Thymus (tissue), 11 donors: ENCODE measurements at regions not wholly inside any gene's neighbourhood (a gene's known extent, or its start where the extent isn't known, plus 50 kb on each side); places are given as distances from the start of the nearest gene placed in this dataset.

Source experiments
- DNase-seq, 9 donors: peaks; one replicate each; pipeline ENCODE4 v3.0.0-alpha.2; 2013; ENCODE audit warnings: low spot score in 9 of 9, low read depth in 6 of 9, missing footprints in 1 of 9
- H3K27ac ChIP-seq, 2 donors: one replicate each; pipeline ENCODE4 v1.5.1; 2013; ENCODE audit warnings: control low read depth in 1 of 2, low read depth in 1 of 2, low read length in 1 of 2, mild to moderate bottlenecking in 1 of 2, moderate library complexity in 1 of 2
- H3K27me3 ChIP-seq, 2 donors: one replicate each; pipeline ENCODE4 v1.5.1; 2013; ENCODE audit warnings: low read length in 1 of 2; ENCODE audit not compliant: control insufficient read depth in 2 of 2, insufficient read depth in 1 of 2
- H3K36me3 ChIP-seq, 2 donors: one replicate each; pipeline ENCODE4 v1.5.1; 2013; ENCODE audit warnings: low read length in 1 of 2, mild to moderate bottlenecking in 1 of 2, moderate library complexity in 1 of 2; ENCODE audit not compliant: control insufficient read depth in 2 of 2, insufficient read depth in 2 of 2
- H3K4me1 ChIP-seq, 2 donors: one replicate each; pipeline ENCODE4 v1.5.1; 2013; ENCODE audit warnings: low read length in 2 of 2; ENCODE audit not compliant: control insufficient read depth in 2 of 2, insufficient read depth in 2 of 2
- H3K4me3 ChIP-seq, 2 donors: one replicate each; pipeline ENCODE4 v1.5.1; 2013; ENCODE audit warnings: low read length in 2 of 2, control low read depth in 1 of 2, mild to moderate bottlenecking in 1 of 2
- H3K9me3 ChIP-seq, 2 donors: one replicate each; pipeline ENCODE4 v1.5.1; 2013; ENCODE audit warnings: low read length in 1 of 2, mild to moderate bottlenecking in 1 of 2; ENCODE audit not compliant: control insufficient read depth in 2 of 2, insufficient read depth in 1 of 2
- WGBS: extraction: QIAGEN DNeasy Blood & Tissue Kit; methylation state at CpG from one replicate; pipeline ENCODE4 v1.1.7; 2013; 5-methylcytosine and 5-hydroxymethylcytosine counted together
- donor health status: healthy.

DNA sequence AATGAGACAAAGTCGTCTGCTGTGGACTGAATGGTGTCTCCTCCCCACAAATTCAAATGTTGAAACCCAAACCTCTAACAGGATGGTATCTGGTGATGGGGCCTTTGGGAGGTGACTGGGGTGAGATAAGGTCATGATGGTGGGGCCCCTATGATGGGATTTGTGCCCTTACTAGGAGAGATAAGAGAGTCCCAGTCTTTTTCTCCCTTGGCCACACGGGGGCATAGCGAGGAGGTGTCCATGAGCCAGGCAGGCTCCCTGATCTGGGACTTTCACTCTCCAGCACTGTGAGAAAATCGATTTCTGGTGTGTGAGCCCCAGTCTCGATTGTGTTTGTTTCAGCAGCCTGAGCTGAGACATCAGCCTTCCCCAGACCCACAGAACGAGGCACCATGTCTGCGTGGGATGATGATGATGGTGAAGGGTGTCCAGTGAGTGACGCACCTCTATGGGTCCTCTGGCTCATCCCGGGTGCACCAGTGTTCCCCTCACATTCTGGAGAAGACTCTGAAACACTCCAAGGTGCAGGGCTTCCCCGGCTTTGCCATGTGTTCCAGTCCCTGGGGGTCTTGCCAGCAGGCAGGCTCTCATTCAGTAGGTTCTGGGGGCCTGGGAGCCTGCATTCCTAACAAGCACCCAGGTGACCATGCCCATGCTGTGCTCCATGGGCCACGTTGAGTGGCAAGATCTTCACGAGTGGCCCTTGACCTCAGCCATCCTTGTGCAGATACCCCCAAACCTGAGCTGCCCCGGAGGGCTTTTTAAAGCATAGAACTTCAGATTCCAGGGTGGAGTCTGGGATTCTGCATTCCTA lies 363.0 kb downstream of the CTTN start:
- Histone ChIP-seq H3K9me3 (no peaks in the 10 kb centered on the region), H3K4me3 (no peak overlapping the region), H3K27me3 (peaks cover 0 to 2% of the 10 kb centered on the region in 2 donors), H3K4me1 (no peaks in the 10 kb centered on the region), H3K36me3 (no peaks in the 10 kb centered on the region), H3K27ac (no peak overlapping the region)
- no peak for DNase-seq
- WGBS: 89% methylated on average over 13 of the region's 13 CpGs

DNA sequence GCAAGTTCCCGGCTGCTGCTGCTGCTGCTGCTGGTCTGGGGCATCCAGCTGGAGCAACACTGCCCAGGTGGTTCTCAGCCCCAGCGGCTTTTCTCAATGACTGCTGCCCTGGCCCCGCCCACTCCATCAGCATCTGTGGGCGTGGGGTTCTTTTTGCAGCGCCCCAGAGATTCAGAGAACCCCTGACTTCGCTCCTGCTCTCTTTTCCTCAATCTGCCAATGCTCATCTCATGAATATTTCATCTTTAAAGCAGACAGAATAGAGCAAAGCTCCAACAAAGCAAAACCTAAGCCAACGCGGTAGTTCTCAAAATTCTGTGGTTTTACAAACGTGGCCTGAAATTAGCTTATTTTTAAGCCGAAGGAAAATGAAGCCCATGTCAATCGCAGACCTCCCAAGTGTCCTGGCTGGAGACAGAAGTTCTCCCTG lies 363.6 kb downstream of the CTTN start:
- Histone ChIP-seq H3K27me3 (no peaks in the 10 kb centered on the region), H3K27ac (no peak overlapping the region), H3K4me3 (no peak overlapping the region), H3K9me3 (no peaks in the 10 kb centered on the region), H3K36me3 (no peaks in the 10 kb centered on the region), H3K4me1 (no peaks in the 10 kb centered on the region)
- WGBS: 82% methylated on average over 11 of the region's 11 CpGs
- DNase-seq: no peak

DNA sequence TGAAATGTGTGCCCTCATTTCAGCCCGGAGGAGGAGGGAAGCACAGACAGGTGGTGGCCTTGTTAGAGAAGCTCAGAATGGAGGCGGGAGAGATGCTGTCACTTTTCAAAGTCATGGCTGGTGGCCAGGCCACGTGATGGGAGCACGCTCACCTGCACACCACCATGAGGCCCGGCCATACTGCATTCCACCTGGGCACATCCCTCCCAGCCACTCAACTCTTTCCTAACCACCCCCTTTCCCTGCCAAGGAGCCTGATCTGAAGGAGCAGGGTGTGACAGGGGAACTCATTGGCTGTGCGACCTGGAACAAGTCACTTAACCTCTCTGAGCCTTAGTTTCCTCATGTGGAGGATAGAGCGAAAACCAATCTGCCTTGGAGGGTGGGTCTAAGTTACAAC lies 364.5 kb downstream of the CTTN start:
- Histone ChIP-seq H3K4me1 (no peaks in the 10 kb centered on the region), H3K27ac (no peak overlapping the region), H3K4me3 (no peak overlapping the region), H3K27me3 (no peaks in the 10 kb centered on the region), H3K36me3 (no peaks in the 10 kb centered on the region), H3K9me3 (no peaks in the 10 kb centered on the region)
- WGBS: 91% methylated on average over 7 of the region's 7 CpGs
- no peak for DNase-seq

DNA sequence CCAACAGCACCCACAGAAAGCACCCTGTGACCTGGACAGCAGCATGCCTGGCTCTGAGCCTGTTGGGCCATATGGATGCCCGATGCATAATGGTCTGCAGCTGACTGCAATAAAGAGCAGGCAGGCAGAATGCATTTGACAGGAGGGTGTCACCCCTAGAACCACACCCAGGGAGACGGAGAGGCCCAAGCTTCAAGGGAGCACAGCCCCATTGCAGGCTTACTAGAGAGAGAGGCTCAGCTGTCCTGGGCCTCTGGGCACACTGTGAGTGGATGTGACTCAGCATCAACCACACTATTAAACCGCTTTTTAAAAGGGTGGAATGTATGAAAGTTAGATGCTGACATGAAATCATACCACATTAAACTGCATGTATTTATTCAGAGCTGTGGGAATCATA lies 365.3 kb downstream of the CTTN start:
- 88% methylated on average over 3 of the region's 3 CpGs for WGBS
- Histone ChIP-seq H3K27ac (no peak overlapping the region), H3K9me3 (no peaks in the 10 kb centered on the region), H3K4me1 (no peaks in the 10 kb centered on the region), H3K4me3 (no peak overlapping the region), H3K27me3 (no peaks in the 10 kb centered on the region), H3K36me3 (no peaks in the 10 kb centered on the region)
- DNase-seq: no peak

DNA sequence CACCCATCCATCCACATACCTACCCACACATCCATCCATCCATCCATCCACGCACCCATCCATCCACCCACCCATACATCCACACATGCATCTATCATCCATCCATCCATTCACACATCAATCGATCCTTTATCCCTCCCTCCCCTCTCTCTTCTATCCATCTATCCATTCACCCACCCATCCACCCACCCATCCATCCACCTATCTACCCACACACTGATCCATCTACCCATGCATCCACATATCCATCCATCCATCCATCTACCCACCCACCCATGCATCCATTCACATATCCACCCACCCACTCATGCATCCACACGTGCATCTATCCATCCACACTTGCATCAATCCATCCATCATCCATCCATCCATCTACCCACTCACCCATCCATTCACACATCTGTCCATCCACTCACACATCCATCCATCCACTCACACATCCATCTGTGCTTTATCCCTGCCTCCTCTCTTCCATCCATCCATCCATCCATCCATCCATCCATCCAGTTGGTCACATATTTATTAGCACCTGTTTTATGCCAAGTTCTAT lies 366.1 kb downstream of the CTTN start:
- H3K9me3 ChIP-seq: no peaks in the 10 kb centered on the region
- 92% methylated on average over 3 of the region's 3 CpGs for WGBS
- H3K4me3 ChIP-seq: no peak overlapping the region
- H3K27me3 ChIP-seq: no peaks in the 10 kb centered on the region
- no peak overlapping the region for H3K27ac ChIP-seq
- H3K36me3 ChIP-seq: no peaks in the 10 kb centered on the region
- no peaks in the 10 kb centered on the region for H3K4me1 ChIP-seq
- no peak for DNase-seq

DNA sequence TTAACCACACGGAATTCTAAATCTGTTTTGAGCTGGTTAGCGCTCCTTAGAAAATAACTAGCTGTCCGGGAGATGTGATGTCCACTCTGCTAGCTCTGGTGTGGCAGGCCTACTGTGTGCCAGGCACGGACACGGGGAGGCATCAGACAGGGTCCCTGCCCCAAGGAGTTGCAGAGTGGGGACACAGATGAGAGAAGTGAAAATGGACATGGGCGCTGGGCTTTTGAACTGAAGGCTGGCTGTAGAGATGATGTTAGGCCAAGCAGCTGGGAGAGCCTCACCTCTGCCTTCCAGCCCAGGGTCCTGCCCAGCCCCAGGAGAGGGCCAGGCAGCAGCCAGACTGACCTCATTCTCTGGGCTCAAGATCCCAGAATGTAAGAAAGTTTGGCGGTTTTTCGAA lies 368.6 kb downstream of the CTTN start:
- Histone ChIP-seq H3K9me3 (no peaks in the 10 kb centered on the region), H3K27me3 (no peaks in the 10 kb centered on the region), H3K27ac (no peak overlapping the region), H3K4me3 (no peak overlapping the region), H3K4me1 (no peaks in the 10 kb centered on the region), H3K36me3 (no peaks in the 10 kb centered on the region)
- 95% methylated on average over 8 of the region's 8 CpGs for WGBS
- DNase-seq: no peak

DNA sequence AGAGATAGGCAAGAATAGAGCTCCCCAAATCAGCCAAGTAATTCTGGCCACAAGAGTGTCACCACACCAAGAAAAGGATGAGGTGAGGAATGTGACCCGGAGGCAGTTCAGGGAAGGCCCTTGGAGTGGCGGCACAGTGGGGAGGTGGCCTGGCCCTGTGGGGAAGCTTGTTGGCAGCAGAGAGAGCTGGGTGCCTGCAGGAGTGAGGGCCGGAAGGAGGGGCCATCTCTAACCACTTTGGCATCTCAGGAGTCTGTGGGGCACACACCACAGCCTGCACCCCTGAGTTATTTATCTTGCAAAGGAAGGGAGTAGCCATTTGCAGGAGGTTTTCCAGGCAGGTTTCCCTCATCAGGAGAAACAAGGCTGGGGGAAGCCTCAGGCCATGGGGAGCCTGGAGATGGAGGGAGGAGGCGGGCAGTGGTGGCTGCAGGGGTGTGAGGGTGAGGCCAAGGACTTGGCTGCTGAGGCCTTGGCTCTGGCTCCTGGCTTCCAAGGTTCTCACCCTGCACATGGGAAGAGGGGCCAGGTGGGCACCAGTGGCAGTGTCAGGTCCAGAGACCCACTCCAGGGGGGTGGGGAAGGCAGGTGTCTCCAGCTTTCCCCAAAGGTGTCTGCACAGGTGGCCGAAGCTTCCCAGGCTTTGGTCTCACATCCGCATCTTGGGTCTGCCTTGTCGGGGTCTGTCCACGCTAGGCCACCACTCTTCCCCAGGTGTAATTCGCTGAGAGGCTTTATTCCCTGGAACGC lies 370.2 kb downstream of the CTTN start:
- WGBS: 95% methylated on average over 10 of the region's 10 CpGs
- Histone ChIP-seq H3K4me3 (no peak overlapping the region), H3K27ac (no peak overlapping the region), H3K27me3 (no peaks in the 10 kb centered on the region), H3K36me3 (no peaks in the 10 kb centered on the region), H3K4me1 (no peaks in the 10 kb centered on the region), H3K9me3 (no peaks in the 10 kb centered on the region)
- DNase-seq: no peak

DNA sequence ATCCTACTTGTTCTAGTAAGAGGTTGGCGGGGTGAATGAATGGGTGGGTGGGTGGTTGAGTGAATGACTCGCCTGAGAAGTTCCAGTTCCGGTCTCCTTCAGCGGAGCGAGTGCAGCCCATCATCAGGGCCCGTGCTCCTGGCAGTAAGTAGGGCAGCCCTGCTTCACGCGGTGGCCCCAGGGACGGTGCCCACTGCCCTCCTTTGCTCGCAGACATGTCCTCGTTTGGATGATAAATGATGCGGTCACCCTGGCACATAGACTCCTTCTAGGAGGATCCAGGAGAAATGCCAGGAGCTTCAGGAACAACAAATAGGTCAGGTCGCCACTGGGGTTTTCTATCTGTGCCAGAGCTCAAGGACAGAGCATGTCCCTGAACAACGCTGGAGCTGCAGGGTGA lies 370.8 kb downstream of the CTTN start:
- H3K4me1 ChIP-seq: no peaks in the 10 kb centered on the region
- H3K27ac ChIP-seq: no peak overlapping the region
- no peaks in the 10 kb centered on the region for H3K9me3 ChIP-seq
- 92% methylated on average over 14 of the region's 14 CpGs for WGBS
- DNase-seq: no peak
- H3K4me3 ChIP-seq: no peak overlapping the region
- H3K36me3 ChIP-seq: no peaks in the 10 kb centered on the region
- H3K27me3 ChIP-seq: no peaks in the 10 kb centered on the region

DNA sequence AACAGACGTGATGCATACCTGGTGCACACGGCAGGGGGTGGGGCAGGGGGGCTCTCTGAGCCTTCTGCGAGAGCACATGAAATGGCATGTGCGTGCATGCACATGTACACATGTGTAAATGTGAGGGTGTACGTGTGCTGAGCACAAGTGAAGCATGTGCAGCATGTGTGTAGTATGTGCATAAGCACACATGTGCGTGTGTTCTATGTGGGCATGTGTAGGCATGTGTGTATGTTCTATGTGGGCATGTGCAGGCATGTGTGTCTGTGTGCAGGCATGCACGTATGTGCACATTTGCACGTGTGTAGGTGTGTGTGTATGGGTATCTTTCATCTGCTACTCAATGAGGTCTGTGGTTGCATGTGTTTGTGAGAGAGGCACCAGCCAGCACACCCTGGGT lies 371.2 kb downstream of the CTTN start:
- H3K9me3 ChIP-seq: no peaks in the 10 kb centered on the region
- H3K27me3 ChIP-seq: no peaks in the 10 kb centered on the region
- no peaks in the 10 kb centered on the region for H3K36me3 ChIP-seq
- H3K4me1 ChIP-seq: no peaks in the 10 kb centered on the region
- H3K4me3 ChIP-seq: no peak overlapping the region
- no peak overlapping the region for H3K27ac ChIP-seq
- 94% methylated on average over 8 of the region's 8 CpGs for WGBS
- DNase-seq: no peak
